A172 (cell line): ENCODE measurements at regions not wholly inside any gene's neighbourhood (a gene's known extent, or its start where the extent isn't known, plus 50 kb on each side); places are given as distances from the start of the nearest gene placed in this dataset.
"Not testable (repeated sequence)": the region's sequence is repeated elsewhere in the genome, so short reads cannot be mapped to it uniquely, and the experiment has no call there.

Experiments
- DNase-seq: peaks from one replicate; pipeline ENCODE4 v3.0.0-alpha.2; 2015; ENCODE audit warnings: low spot score

DNA sequence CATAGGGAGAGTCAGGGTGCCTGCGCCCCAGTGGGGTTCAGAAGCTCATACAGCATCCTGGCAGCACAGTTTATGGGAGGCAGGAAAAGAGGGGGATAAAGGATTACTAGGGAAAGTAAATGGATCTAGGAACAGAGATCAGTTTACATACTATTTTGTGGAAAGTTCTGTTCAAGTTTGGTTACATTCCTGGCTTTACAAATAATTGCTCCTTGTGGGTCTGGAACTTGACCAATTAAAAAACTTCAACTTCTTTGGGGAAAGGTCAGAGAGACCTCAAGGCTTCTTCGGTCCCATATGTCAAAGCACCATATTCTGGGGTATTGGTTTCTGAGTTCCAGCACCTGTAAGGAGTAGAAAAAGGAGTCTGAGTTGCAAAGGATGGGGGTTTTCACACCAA lies 64.1 kb downstream of the ZDHHC19 start:
- DNase-seq: no peak

GRCh38 chr3:196145468-196146262 lies 63.8 kb upstream of the TFRC start:
- peak; percentile 21 for DNase-seq

DNA sequence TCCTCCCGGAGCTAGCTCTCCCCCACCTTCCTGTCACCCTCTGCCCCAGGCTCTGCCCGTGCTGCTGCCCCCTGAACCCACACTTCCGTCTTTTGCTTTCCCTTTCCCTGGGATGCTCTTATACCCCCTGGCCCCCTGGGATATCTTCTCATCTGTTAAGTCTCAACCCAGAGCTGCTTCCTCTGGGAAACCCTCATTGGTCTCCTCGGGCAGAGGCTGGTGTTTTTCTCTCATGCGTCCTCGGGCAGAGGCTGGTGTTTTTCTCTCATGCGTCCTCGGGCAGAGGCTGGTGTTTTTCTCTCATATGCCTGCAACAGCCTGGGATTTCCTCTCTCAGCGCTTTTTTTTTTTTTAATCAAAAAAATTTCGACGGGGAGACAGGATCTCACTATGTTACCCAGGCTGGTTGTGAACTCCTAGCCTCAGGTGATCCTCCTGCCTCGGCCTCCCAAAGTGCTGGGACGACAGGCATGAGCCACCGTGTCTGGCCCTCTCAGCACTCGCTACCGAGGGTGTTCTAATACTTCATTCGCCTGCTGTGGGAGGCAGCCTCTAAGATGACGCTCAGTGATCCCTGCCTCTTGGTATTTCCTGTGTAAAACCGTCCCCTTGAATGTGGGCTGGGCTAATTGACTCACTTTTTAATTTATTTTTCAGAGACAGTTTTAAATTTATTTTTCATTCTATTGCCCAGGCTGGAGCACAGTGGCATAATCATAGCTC lies 62.7 kb upstream of the TFRC start:
- peak; percentile 91 for DNase-seq

DNA sequence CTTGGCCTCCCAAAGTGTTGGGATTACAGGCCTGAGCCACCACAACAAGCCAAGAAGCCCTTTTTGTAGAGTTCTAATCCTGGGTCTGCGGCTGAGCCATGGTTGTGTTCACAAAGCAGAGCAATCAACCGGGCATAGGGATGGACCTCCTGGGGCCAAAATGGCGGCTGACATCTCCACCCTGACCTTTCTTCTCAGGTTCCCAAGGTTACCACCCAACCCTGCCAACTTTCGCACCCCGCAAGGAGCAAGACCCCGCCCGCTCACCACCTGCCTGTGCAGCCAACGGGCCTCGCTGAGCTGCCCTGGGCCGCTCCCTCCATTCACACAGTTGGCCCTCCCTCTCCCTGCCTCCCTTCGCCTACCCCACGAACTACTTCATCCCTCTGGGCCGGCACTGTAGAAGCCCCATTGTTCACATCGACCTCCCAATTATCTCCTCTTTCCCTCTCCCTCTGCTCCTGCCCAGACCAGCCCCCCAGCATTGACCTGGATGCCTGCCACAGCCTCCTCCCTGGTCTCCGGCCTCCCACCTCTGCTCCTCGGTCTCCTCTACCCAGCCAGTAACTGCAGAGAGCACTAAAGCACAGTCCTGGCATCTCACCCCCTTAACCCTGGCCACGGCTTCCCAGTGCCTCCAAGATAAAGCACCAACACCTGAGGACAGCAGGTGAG lies 62.0 kb upstream of the TFRC start:
- no peak for DNase-seq

DNA sequence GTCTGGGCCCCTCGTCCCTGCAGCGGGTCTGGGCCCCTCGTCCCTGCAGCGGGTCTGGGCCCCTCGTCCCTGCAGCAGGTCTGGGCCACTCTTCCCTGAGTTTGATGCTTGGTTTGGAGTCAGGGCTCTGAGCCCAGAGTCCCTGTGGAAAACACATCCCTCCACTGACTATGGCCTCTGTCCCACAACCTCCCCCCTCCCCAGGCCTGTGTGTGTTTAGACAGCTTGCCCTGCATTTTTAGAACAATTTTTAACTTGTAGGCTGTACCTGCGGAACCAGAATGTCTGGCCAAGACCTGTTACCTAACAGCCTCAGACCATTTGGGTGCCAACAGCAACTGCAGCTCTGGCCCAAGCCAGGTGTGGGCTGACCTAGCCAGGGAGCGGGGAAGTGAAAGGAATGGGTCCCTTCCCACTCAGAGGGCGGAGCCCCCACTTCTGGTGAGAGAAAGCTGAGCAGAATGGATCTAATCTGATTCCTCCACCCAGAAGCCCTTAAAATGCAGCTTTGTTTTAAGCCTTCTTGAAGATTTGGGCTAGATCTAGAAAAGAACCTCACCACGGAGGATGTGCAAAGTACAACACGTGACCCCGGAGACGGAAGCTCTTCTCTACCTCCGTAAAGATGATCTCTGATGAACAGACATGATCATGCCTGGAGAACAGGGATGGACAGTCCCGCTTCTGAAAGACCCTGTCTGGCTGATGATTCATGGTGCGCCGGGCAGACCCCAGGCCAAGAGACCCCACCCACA lies 60.5 kb upstream of the TFRC start:
- no peak for DNase-seq

DNA sequence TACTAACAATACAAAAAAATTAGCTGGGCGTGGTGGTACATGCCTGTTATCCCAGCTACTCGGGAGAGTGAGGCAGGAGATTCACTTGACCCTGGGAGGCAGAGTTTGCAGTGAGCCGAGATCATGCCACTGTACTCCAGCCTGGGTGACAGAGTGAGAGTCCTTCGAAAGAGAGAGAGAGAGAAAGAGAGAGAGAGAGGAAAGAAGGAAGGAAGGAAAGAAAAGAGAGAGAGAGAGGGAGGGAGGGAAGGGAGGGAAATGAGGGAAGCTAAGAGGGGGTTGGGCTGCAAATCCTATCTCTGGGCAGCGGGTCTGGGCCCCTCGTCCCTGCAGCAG lies 59.9 kb upstream of the TFRC start:
- DNase-seq: no peak

GRCh38 chr3:196141052-196141865 lies 59.4 kb upstream of the TFRC start:
- no peak for DNase-seq

DNA sequence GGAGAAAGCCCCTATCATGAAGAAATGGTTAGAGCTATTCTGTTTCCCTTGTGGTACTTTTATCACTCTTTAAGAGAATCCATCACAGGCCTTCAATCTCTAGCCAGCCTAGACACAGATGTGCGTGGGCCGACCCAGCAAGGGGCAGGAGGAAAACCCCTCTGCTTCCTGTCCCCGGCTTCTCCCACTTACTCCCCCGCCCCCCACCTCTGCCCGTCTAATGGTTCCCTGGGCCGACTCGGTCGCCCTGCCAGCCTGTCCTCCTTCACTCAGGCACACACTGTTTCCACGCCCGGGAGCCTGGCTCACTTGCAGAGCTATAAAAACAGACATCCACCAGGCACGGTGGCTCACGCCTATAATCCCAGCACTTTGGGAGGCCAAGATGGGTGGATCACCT lies 58.3 kb upstream of the TFRC start:
- DNase-seq: no peak

DNA sequence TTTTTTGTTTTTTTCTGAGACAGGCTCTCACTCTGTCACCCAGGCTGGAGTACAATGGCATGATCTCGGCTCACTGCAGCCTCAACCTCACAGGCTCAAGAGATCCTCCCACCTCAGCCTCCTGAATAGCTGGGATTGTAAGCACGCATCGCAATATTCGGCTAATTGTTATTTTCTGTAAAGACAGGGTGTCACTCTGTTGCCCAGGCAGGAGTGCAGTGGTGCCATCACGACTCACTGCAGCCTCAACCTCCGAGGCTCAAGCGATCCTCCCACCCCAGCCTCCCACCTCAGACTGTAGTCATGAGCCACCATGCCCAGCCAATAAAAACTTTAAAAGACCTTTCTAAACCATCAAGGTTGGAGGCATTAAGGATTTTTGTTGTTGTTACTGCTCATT lies 57.4 kb upstream of the TFRC start:
- no peak for DNase-seq

DNA sequence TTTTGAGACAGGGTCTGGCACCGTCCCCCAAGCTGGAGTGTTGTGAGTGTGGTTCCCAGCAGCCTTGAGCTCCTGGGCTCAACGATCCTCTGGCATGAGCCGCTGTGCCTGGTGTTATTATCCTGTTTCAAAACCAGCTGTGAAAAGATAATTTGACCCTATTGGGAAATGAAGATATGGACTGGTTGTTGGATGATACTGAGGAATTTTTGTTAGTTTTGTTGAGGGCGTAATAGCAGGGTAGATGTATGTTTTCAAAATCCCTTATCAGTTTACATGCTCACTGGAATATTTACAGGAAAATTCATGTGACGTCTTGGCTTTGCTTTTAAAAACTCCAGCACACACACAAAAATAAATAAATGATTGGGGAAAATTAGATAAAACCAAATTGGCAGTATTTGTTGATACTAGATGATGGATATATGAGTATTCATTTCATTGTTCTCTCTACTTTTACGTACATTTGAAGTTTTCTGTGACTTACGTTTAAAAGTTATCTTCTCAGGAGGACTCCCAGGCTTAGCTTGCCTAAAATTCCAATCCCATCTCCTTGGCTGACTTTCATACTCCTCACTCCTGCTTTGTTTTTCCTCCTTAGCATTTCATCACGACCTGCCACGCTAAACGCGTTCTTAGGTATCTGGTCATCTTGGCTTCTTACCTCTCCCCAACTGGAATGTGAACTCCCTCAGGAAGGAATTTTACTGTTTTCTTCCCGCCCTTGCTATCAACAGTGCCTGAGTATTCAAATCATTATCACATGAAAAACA lies 56.8 kb upstream of the TFRC start:
- peak; percentile 45 for DNase-seq

DNA sequence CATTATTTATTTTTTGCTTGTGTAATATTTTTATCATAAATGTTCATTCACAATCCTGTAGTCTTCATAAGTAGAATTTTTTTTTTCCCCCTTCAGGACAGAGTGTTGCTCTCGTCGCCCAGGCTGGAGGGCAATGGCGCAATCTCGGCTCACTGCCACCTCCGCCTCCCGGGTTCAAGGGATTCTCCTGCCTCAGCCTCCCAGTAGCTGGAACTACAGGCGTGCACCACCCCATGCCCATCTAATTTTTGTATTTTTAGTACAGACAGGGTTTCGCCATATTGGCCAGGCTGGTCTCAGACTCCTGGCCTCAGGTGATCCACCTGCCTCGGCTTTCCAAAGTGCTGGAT lies 54.7 kb upstream of the TFRC start:
- DNase-seq: not testable (repeated sequence)

DNA sequence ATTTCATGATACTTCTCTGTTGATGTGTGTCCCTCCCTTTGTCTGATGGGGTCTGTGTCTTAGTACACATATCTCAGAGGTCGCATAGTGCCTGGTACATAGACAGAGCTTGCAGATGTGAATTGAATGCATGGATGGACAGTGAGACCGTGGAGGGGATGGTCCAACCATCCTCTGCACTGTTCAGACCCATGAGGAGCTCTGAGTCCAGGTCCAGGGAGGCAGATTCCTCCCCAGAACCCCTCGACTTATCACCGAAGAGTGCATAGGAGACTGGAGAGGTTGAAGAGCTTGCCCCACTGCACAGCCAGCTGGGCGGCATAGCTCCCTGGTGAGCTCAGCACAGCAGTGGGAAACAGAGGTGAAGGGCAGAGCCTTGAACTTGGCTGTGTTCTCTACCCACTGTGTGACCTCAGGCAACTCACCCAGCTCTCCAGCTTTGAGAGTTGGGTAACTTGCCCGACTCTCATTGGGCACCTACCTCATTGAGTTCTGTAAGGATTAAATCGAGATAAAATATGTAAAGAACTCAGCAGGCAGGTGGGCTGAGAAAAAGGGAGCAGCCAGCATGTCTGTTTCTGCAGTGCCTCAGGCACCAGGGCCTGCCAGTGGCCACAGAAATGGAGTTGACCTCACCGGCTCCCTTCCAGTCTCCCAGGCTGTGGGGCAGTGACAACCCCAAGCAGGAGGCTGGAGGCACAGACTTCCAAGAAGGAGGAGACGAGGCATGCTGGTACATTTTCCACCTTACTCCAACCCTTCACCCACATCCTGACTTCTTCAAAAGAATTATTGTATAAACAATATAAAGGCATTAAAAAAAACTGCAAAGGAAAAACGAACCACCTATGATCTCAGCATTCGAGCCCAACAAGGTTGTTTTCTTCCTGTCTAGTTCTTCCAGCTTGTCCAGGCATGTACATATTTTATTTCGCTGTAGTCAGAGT lies 54.1 kb upstream of the TFRC start:
- peak; percentile 37 for DNase-seq

DNA sequence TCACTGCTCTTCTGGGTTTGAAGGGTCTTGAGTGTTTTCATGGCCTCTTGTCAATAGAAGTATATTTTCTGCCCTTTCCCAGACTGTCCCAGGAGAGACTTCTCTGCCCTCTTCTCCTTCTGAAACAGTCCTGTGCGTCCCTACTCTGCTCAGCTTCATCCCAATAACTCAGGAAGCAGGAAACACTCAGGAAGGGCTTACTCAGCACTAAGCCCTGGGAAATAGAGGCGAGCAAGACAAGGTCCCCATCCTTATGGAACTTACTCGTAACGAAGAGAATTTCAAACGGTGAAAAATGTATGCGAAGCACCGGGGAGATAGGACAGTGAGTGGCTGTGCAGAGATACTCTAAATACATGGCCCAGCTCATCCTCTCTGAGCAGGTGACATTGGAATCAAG lies 52.8 kb upstream of the TFRC start:
- DNase-seq: no peak

DNA sequence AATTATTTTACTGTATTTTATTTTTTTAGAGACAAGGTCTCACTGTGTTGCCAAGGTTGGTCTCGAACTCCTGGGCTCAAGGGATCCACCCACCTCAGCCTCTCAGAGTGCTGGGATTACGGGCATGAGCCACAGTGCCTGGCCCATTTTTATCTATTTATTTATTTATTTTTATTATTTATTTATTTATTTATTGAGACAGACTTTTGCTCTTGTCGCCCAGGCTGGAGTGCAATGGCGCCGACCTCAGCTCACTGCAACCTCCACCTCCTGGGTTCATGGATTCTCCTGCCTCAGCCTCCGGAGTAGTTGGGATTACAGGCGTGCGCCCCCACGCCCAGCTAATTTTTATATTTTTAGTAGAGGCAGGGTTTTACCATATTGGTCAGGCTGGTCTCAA lies 52.0 kb upstream of the TFRC start:
- not testable (repeated sequence) for DNase-seq

- no peak for DNase-seq
Observed at GRCh38 chr3:196131921-196132320, 50.0 kb upstream of the TFRC start.
